LNCaP clone FGC (cell line): ENCODE measurements at regions not wholly inside any gene's neighbourhood (a gene's known extent, or its start where the extent isn't known, plus 50 kb on each side); places are given as distances from the start of the nearest gene placed in this dataset.
"Not testable (repeated sequence)": the region's sequence is repeated elsewhere in the genome, so short reads cannot be mapped to it uniquely, and the experiment has no call there.

Source experiments
- DNase-seq: peaks from one replicate; pipeline ENCODE4 v3.0.0-alpha.2; 2011; ENCODE audit warnings: low read depth
- H3K4me3 ChIP-seq: 2 replicates; pipeline ENCODE4 v1.5.1; 2011; ENCODE audit warnings: mild to moderate bottlenecking, low read depth, low read length, control low read depth
- TF ChIP-seq, protein P1 (sequence below): IDR thresholded peaks from 2 replicates; pipeline ENCODE4 v1.5.1; 2012; ENCODE audit warnings: mild to moderate bottlenecking; ENCODE audit not compliant: control insufficient read depth, insufficient read depth; ENCODE audit errors: extremely low read depth

DNA sequence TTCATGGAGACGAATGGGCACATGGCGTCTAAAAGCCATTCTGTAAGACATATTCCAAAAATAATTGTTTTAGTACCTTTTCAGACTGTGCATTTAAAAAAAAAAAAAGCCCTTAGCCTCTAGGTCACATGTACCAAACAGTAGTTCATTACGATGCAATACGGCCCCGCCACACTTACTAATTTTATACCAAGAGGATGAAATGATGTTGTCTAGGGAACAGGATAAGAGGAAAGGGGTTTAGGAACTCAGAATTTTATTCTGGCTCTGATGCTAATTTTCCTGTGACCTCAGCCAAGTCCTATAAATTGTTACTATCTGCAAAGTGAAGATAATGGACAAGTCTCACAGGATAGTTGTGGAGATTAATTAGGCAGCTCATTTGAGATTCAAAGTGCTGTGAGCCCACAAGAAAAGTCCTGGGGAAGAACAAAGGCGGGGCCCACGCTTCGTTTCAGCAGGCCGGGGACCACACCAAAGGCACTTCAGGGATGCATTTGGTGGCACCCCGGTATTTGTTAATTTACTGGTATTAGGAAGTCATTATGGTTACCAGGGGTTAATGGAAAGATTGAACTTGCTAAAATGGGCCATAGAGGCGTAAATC is 511.1 kb downstream of the IRS2 start:
- no peak for DNase-seq
- TF ChIP-seq, protein P1, sequence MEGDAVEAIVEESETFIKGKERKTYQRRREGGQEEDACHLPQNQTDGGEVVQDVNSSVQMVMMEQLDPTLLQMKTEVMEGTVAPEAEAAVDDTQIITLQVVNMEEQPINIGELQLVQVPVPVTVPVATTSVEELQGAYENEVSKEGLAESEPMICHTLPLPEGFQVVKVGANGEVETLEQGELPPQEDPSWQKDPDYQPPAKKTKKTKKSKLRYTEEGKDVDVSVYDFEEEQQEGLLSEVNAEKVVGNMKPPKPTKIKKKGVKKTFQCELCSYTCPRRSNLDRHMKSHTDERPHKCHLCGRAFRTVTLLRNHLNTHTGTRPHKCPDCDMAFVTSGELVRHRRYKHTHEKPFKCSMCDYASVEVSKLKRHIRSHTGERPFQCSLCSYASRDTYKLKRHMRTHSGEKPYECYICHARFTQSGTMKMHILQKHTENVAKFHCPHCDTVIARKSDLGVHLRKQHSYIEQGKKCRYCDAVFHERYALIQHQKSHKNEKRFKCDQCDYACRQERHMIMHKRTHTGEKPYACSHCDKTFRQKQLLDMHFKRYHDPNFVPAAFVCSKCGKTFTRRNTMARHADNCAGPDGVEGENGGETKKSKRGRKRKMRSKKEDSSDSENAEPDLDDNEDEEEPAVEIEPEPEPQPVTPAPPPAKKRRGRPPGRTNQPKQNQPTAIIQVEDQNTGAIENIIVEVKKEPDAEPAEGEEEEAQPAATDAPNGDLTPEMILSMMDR = no peak
- no peak overlapping the region for H3K4me3 ChIP-seq

DNA sequence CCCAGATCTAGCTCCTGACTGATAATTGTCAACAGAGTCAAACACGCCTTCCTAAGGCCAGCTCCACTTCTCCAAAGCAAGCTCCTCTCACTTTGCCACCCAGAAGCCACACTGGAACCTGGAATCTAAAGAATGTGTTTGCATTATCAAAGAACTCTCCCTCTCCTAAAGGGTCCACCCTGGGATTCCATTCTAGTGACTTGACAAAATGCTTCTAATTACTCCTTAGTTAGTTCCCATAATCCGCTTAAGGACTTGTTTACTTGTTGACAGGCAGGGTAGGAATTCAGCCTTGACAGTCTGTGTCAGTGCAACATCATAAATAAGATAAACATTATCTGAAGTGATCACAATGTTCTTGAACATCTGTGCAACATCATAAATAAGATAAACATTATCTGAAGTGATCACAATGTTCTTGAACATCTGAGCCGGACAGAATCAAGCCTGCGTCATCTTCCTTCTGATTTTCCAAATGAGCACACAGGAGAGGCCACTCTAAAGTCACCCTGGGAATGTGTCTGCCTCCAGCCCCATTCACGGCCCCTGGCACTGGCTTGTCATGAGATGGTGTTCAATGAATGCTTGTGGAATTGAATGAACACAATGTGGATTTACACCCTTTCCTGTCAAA is 512.1 kb downstream of the IRS2 start:
- TF ChIP-seq, protein P1 = no peak
- no peak overlapping the region for H3K4me3 ChIP-seq
- DNase-seq = no peak

DNA sequence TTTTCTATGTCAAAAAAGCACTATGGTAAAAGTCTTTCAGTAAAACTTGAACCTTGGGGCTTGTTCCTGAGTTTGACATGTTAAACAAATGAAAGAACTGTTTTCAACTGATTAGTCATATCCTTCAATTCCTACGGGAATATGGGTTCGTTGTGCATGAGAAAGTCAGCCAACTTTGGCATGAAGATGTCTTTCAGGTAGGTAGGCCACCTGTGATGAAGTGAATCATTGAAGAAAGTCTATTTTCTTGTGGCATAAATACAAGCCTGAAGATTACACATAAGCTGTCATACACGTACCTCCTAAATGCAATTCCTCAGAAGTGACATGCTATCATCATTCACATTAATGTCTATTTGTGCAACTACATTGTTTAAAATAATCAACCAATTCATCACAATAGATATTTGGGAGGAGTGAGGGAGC is 513.0 kb downstream of the IRS2 start:
- TF ChIP-seq, protein P1 = no peak
- DNase-seq = no peak
- H3K4me3 ChIP-seq = no peak overlapping the region

DNA sequence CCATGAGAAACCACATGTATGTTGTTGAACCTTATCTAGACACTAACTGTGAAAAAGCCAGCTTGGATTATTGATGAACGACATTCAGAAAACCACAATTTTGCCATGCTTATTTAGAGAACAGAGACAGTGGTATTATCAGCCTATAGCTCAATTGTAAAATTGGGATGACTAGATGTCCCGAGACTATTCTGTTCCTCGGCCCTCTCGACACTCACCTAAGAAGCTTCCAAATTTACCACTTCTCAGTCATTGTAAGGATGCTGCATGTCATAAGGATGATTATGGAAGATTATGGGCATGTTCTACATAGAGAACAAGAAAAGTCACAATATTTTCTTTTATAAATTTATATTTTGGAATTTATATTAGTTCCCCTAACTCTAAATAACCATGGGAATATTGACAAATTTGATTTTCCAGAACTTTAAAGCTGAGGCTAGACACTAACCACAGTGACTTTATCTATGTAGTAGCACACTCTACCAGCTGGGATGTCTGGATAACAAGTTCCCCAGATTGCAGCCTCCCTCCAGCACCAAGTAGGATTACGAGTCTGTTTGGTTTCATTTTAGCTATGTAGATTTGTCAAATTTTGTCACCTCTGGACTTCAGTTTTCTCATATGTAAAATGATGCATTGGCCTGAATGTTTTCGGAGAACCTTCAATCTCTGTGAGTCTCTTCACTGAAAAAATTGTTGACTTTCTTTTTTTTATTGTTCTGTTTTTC is 513.6 kb downstream of the IRS2 start:
- H3K4me3 ChIP-seq = no peak overlapping the region
- DNase-seq = no peak
- TF ChIP-seq, protein P1 = no peak

DNA sequence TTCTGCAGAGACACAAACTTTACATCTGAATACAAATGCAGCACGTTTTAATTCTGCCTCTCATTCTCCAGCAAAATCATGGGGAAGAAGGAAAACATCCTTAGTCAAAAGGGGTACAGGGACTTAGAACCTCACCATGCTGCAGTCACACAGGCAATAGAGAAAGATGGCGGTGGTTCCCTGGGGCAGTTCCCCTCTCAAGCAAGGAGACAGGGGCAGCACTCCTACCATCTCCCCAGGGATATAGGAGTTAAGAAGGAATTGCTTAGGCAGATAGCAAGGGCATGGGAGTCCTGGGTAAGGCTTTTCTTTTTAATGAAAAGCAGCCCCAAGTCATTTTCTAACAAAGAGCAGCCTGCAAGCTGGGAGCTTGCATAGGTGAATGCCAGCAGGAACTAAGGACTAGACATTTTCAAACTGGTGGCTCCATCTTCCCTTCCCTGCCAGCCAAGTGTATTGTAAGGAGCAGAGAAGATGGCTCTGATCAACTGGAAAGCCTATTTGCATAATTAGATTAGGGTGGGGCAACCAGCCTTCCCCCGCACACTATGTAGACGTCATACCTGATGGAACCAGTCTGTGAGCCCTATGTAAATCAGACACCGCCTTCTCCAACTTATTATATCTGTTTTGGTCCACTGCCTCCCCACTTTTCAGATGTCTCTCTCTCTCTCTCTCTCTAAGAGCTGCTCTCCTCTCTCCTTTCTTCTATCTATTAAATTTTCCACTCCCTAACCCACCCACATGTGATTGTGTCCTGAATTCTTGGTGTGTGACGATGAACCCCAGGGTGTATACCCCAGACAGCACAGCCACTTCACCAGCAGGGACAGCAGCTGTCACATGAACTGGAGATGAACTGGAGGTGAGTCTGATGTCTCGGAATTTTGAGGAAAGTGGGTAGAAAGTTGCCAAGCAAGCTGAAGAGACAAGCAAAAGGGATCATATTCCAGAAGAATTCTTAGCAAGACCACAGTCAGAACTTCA is 514.5 kb downstream of the IRS2 start:
- no peak for DNase-seq
- TF ChIP-seq, protein P1 = no peak
- H3K4me3 ChIP-seq = no peak overlapping the region

DNA sequence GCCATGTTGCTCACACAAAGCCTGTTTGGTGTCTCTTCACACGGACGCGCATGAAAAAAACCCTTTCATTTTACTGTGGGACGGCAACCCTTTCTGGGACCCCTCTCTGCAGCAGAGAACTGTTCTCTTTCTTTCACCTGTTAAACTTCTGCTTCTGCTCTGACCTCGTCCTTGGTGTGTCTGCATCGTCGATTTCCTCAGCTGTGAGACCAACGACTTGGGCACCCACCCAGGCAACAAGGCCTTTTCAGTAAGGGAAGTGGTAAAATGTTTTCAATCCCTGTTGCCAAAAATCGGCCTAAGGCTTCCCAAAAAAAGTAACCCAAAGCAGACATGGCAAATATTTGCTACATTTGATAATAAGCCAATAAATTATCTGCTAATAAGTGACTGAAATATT is 515.3 kb downstream of the IRS2 start:
- H3K4me3 ChIP-seq = no peak overlapping the region
- TF ChIP-seq, protein P1 = no peak
- no peak for DNase-seq

DNA sequence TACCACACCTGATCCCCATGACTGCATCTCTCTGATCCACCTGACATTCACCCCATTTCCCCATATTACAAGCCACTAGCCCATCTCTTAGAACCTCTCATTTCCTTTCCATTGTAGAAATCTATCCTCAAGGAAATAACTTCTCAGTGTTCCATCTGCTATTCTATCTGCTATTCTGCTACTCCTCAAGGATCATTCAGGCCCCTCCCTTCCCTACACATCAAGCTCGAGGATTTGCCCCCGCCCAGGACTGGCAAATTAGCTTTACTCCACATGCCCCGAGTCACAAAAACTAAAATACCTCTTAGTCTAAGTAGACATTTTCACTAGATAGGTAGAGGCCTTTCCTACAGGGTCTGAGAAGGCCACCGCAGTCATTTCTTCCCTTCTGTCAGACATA is 517.0 kb downstream of the IRS2 start:
- not testable (repeated sequence) for H3K4me3 ChIP-seq

DNA sequence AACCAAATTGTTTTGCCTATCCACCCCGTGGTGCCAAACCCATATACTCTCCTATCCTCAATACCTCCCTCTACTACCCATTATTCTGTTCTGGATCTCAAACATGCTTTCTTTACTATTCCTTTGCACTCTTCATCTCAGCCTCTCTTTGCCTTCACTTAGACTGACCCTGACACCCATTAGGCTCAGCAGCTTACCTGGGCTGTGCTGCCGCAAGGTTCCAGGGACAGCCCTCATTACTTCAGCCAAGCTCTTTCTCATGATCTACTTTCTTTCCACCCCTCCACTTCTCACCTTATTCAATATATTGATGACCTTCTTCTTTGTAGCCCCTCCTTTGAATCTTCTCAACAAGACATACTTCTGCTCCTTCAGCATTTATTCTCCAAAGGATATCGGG is 517.9 kb downstream of the IRS2 start:
- DNase-seq = not testable (repeated sequence)

More for the DNA sequence above, 517.0 kb downstream of the IRS2 start:
- DNase-seq = not testable (repeated sequence)

DNA sequence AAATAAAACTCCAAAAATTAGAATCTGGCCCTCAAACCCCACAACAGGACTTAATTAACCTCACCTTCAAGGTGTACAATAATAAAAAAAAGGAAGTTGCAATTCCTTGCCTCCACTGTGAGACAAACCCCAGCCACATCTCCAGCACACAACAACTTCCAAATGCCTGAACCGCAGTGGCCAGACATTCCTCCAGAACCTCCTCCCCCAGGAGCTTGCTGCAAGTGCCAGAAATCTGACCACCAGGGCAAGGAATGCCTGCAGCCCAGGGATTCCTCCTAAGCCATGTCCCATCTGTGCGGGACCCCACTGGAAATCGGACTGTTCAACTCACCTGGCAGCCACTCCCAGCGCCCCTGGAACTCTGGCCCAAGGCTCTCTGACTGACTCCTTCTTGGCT is 519.0 kb downstream of the IRS2 start:
- H3K4me3 ChIP-seq = not testable (repeated sequence)

More for the DNA sequence above, 517.9 kb downstream of the IRS2 start:
- H3K4me3 ChIP-seq = not testable (repeated sequence)

DNA sequence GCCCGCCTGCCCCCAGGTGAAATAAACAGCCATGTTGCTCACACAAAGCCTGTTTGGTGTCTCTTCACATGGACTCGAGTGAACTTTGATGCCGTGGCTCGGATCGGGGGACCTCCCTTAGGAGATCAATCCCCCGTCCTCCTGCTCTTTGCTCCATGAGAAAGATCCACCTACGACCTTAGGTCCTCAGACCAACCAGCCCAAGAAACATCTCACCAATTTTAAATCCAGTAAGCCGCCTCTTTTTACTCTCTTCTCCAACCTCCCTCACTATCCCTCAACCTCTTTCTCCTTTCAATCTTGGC is 521.0 kb downstream of the IRS2 start:
- H3K4me3 ChIP-seq, DNase-seq: not testable (repeated sequence)

More for the DNA sequence above, 519.0 kb downstream of the IRS2 start:
- not testable (repeated sequence) for DNase-seq
